NT2/D1 (cell line): ENCODE measurements at regions not wholly inside any gene's neighbourhood (a gene's known extent, or its start where the extent isn't known, plus 50 kb on each side); places are given as distances from the start of the nearest gene placed in this dataset.

Source experiments
- YY1 ChIP-seq: IDR thresholded peaks from 2 replicates; pipeline ENCODE4 v1.6.1; 2011; ENCODE audit not compliant: insufficient read length, insufficient read depth
- ZNF274 ChIP-seq: IDR thresholded peaks from 2 replicates; pipeline ENCODE4 v1.6.1; 2011; ENCODE audit warnings: mild to moderate bottlenecking, low read depth, low read length

DNA sequence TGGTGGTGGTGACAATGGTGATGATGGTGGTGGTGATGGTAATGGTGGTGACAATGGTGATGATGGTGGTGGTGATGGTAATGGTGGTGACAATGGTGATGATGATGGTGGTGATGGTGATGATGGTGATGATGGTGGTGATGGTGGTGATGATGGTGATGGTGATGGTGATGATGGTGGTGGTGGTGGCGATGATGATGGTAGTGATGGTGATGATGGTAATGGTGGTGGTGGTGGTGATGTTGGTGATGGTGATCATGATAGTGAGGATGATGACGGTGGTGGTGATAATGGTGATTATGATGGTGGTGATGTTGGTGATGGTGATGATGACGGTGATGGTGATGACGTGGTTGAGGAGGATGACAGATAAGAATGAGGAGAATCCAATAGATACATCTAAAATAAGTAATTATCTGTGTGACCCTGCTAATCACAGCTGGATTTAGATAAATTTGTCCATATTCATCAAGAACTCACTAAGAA lies 170.7 kb upstream of the SFSWAP start:
- TF ChIP-seq YY1 (no peak), ZNF274 (no peak)
